HS-5 (cell line): ENCODE measurements at regions not wholly inside any gene's neighbourhood (a gene's known extent, or its start where the extent isn't known, plus 50 kb on each side); places are given as distances from the start of the nearest gene placed in this dataset.

ENCODE experiments used
- DNase-seq: peaks from one replicate; pipeline ENCODE4 v3.0.0-alpha.2; 2012; ENCODE audit warnings: low read depth

GRCh38 chr5:135248801-135249231 lies 150.2 kb downstream of the MACROH2A1 start:
- no peak for DNase-seq

- DNase-seq = peak; percentile 89
Measured at GRCh38 chr5:135246923-135247795, 151.9 kb downstream of the MACROH2A1 start.

- DNase-seq = no peak
Measured at GRCh38 chr5:135246605-135246922, 152.5 kb downstream of the MACROH2A1 start.

GRCh38 chr5:135245521-135246499 lies 153.2 kb downstream of the MACROH2A1 start:
- DNase-seq = peak; percentile 73

GRCh38 chr5:135244620-135245021 lies 154.4 kb downstream of the MACROH2A1 start:
- DNase-seq = no peak

GRCh38 chr5:135243556-135244285 lies 155.3 kb downstream of the MACROH2A1 start:
- no peak for DNase-seq

GRCh38 chr5:135242866-135243555 lies 156.0 kb downstream of the MACROH2A1 start:
- DNase-seq = no peak

- DNase-seq = peak; percentile 77
Measured at GRCh38 chr5:135242021-135242865, 156.8 kb downstream of the MACROH2A1 start.

GRCh38 chr5:135241536-135241935 lies 157.5 kb downstream of the MACROH2A1 start:
- DNase-seq = no peak

GRCh38 chr5:135240781-135241360 lies 158.2 kb downstream of the MACROH2A1 start:
- DNase-seq = no peak

- no peak for DNase-seq
Measured at GRCh38 chr5:135240283-135240633, 158.8 kb downstream of the MACROH2A1 start.

GRCh38 chr5:135239453-135240282 lies 159.4 kb downstream of the MACROH2A1 start:
- no peak for DNase-seq

GRCh38 chr5:135238622-135239452 lies 160.2 kb downstream of the MACROH2A1 start:
- DNase-seq = no peak

GRCh38 chr5:135237748-135238103 lies 161.3 kb downstream of the MACROH2A1 start:
- no peak for DNase-seq

- DNase-seq = no peak
Measured at GRCh38 chr5:135236908-135237747, 161.9 kb downstream of the MACROH2A1 start.

- DNase-seq = no peak
Measured at GRCh38 chr5:135236228-135236907, 162.7 kb downstream of the MACROH2A1 start.
